ENCODE measurements at regions not wholly inside any gene's neighbourhood (a gene's known extent, or its start where the extent isn't known, plus 50 kb on each side); places are given as distances from the start of the nearest gene placed in this dataset.

DNA sequence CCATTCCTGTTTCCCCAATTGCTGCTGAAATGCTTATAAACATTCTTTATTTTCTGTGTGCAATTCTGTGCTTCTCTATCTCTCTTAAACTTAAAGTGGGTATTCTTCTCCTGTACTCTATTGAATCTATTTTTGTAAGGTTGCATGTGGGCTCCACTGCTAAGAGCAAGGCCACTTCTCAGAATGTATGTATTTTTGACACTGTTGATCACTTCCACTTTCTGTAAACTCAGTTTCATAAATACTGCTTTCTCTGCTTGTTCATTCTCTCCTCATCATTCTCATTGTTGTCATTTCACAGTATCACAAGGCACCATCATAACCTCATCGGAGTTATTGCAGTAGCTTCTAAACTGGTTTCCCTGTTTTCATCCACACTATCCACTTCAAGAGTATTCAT is 483.0 kb upstream of the CDH18 start:
- intact Hi-C loops (cut with DNase I), result no loop called here
- ATAC-seq, result no peak
- H3K9me3 ChIP-seq, result no peaks in the 10 kb centered on the region
- TF ChIP-seq POLR2A (IDR thresholded peaks at IDR 0.05) (no peak), CTCF (IDR thresholded peaks at IDR 0.05) (no peak)
- DNase-seq, result no peak
- H3K4me1 ChIP-seq, result no peaks in the 10 kb centered on the region
- H3K36me3 ChIP-seq (replicated peaks in 1 of 2; ENCODE audit: insufficient read depth in 1 of 2, low read depth in 2 of 2), result no peaks in the 10 kb centered on the region
- H3K27ac ChIP-seq, result no peak overlapping the region
- H3K4me3 ChIP-seq, result no peak overlapping the region
- no peaks in the 10 kb centered on the region for H3K27me3 ChIP-seq
- WGBS, 2 donors, result 93 to 94% methylated on average over 1 of the region's 1 CpG

GRCh38 chr5:20469792-20470191 is 481.8 kb upstream of the CDH18 start:
- ATAC-seq (no peak), DNase-seq (no peak)
- no peak overlapping the region for H3K4me3 ChIP-seq
- no peak overlapping the region for H3K27ac ChIP-seq
- H3K4me1 ChIP-seq, result no peaks in the 10 kb centered on the region
- intact Hi-C loops (cut with DNase I), result no loop called here
- no peaks in the 10 kb centered on the region for H3K36me3 ChIP-seq (replicated peaks in 1 of 2; ENCODE audit: insufficient read depth in 1 of 2, low read depth in 2 of 2)
- H3K9me3 ChIP-seq, result no peaks in the 10 kb centered on the region
- WGBS, 2 donors, result 37 to 52% methylated on average over 2 of the region's 2 CpGs
- no peaks in the 10 kb centered on the region for H3K27me3 ChIP-seq
- TF ChIP-seq CTCF (IDR thresholded peaks at IDR 0.05) (no peak), POLR2A (IDR thresholded peaks at IDR 0.05) (no peak)

DNA sequence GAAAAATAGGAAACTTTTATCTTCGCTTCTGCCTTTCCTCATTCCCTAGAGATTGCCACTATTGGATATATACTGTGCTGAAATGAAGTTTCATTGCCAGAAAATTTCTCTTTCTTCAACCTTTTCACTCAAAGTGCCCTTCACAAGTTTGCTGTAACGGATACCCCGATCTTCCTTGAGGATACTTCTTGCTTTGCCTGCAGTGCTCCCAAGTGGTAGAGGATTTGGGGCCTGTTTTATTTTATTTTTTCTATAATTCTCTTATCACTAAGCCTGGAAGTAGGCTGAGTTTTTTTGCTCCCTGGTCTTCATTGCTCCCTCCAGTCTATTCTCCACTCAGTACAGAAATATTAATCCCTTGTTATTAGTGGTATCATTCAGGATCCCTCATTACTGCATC is 481.4 kb upstream of the CDH18 start:
- TF ChIP-seq POLR2A (IDR thresholded peaks at IDR 0.05) (no peak), CTCF (IDR thresholded peaks at IDR 0.05) (no peak)
- intact Hi-C loops (cut with DNase I), result no loop called here
- DNase-seq (no peak), ATAC-seq (no peak)
- Histone ChIP-seq H3K9me3 (no peaks in the 10 kb centered on the region), H3K27me3 (no peaks in the 10 kb centered on the region), H3K4me1 (no peaks in the 10 kb centered on the region), H3K27ac (no peak overlapping the region), H3K36me3 (replicated peaks in 1 of 2; ENCODE audit: insufficient read depth in 1 of 2, low read depth in 2 of 2) (no peaks in the 10 kb centered on the region), H3K4me3 (no peak overlapping the region)
- WGBS, 2 donors, result 66 to 73% methylated on average over 3 of the region's 3 CpGs

DNA sequence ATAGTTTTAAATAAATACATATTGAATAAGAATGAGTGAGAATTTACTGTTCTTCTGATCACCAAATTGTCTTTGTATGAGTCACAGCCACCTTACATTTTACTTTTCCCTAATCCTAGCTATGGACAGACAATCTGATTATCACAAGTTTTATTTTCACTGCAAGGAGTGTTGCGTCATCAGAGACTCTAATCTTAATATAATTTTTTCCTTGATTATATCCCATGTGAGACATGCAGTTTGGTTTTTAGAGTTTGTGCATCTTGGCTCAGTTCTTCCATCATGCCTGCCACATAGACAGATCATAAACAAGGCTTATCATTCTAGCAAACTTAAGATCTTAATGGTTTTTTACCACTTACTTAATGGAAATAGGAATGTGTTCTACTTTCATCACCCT is 478.5 kb upstream of the CDH18 start:
- no peaks in the 10 kb centered on the region for H3K9me3 ChIP-seq
- TF ChIP-seq POLR2A (IDR thresholded peaks at IDR 0.05) (no peak), CTCF (IDR thresholded peaks at IDR 0.05) (no peak)
- no peaks in the 10 kb centered on the region for H3K36me3 ChIP-seq (replicated peaks in 1 of 2; ENCODE audit: insufficient read depth in 1 of 2, low read depth in 2 of 2)
- no peak overlapping the region for H3K4me3 ChIP-seq
- intact Hi-C loops (cut with DNase I), result no loop called here
- ATAC-seq, result no peak
- DNase-seq, result no peak
- no peaks in the 10 kb centered on the region for H3K27me3 ChIP-seq
- WGBS, 2 donors, result 53 to 69% methylated on average over 1 of the region's 1 CpG
- no peaks in the 10 kb centered on the region for H3K4me1 ChIP-seq
- H3K27ac ChIP-seq, result no peak overlapping the region

DNA sequence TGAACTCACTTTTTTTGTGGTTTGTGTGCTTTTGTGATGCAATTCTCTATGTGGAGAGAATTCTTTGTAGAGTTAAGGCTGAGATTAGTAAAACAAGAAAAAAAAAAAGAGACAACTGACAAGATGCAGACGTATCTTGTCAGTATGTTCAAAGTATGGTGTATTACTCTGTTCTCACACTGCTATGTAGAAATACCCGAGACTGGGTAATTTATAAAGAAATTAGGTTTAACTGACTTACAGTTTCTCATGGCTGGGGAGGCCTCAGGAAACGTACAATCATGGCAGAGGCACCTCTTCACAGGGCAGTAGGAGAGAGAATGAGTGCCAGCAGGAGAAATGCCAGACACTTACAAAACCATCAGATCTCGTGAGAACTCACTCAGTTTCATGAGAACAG is 475.2 kb upstream of the CDH18 start:
- no peaks in the 10 kb centered on the region for H3K9me3 ChIP-seq
- ATAC-seq (no peak), DNase-seq (no peak)
- WGBS, 2 donors, result 71 to 76% methylated on average over 4 of the region's 4 CpGs
- H3K36me3 ChIP-seq (replicated peaks in 1 of 2; ENCODE audit: insufficient read depth in 1 of 2, low read depth in 2 of 2), result no peaks in the 10 kb centered on the region
- no peaks in the 10 kb centered on the region for H3K27me3 ChIP-seq
- TF ChIP-seq POLR2A (IDR thresholded peaks at IDR 0.05), result no peak
- no peak for TF ChIP-seq CTCF (IDR thresholded peaks at IDR 0.05)
- no peak overlapping the region for H3K27ac ChIP-seq
- intact Hi-C loops (cut with DNase I), result no loop called here
- no peak overlapping the region for H3K4me3 ChIP-seq
- no peaks in the 10 kb centered on the region for H3K4me1 ChIP-seq
